ENCODE measurements at regions not wholly inside any gene's neighbourhood (a gene's known extent, or its start where the extent isn't known, plus 50 kb on each side); places are given as distances from the start of the nearest gene placed in this dataset.

GRCh38 chr3:182124716-182125115 is 413.0 kb downstream of the SOX2 start:
- no peak for TF ChIP-seq CTCF (IDR thresholded peaks at IDR 0.05; ENCODE audit: low read depth, low read length, missing input control)
- TF ChIP-seq REST (IDR thresholded peaks at IDR 0.05) = no peak
- TF ChIP-seq RAD21 (IDR thresholded peaks at IDR 0.05) = no peak
